H1 (cell line): ENCODE measurements at regions not wholly inside any gene's neighbourhood (a gene's known extent, or its start where the extent isn't known, plus 50 kb on each side); places are given as distances from the start of the nearest gene placed in this dataset.

Experiments
- CTCF ChIA-PET: fragments of 300-600 bp; sonication (Branson Sonifier 250); formaldehyde crosslinking; loops from one replicate; lab custom pipeline; 2021; ENCODE audit not compliant: partially characterized antibody; lab: Charles Lee
- POLR2A ChIA-PET: fragments of 300-600 bp; sonication (Branson Sonifier 250); formaldehyde crosslinking; loops from one replicate; lab custom pipeline; 2021; ENCODE audit warnings: inconsistent platforms; ENCODE audit not compliant: partially characterized antibody; lab: Charles Lee
- DNase-seq, 2 experiments: peaks; one replicate each; pipeline versions ENCODE4 v3.0.0 to v3.0.0-alpha.2; 2010 to 2022; ENCODE audit warnings: low spot score in 2 of 2, low read depth in 1 of 2, mixed read lengths in 1 of 2
- FAIRE-seq: peaks from 2 replicates; lab custom pipeline; 2011; peaks lifted over from hg19 to GRCh38; lab: Jason Lieb, UNC
- H2AFZ ChIP-seq: 2 replicates; pipeline ENCODE4 v1.8.1; 2012; ENCODE audit warnings: low read length, inconsistent platforms
- H2AK5ac ChIP-seq: 2 replicates; pipeline ENCODE4 v1.6.1; 2013; ENCODE audit warnings: low read depth, low read length
- H2BK120ac ChIP-seq: replicated peaks from 2 replicates; pipeline ENCODE3; 2013; ENCODE audit warnings: low read depth, low read length, inconsistent platforms
- H2BK12ac ChIP-seq: 2 replicates; pipeline ENCODE4 v1.6.1; 2013; ENCODE audit warnings: low read depth, low read length
- H2BK15ac ChIP-seq: 2 replicates; pipeline ENCODE4 v1.6.1; 2013; ENCODE audit warnings: low read length
- H2BK20ac ChIP-seq: 2 replicates; pipeline ENCODE4 v1.6.1; 2013; ENCODE audit warnings: low read length
- H2BK5ac ChIP-seq: 2 replicates; pipeline ENCODE4 v1.6.1; 2013; ENCODE audit warnings: low read depth, low read length
- H3K14ac ChIP-seq: 2 replicates; pipeline ENCODE4 v1.6.1; 2013; ENCODE audit warnings: inconsistent platforms; ENCODE audit not compliant: insufficient read length
- H3K18ac ChIP-seq: 2 replicates; pipeline ENCODE4 v1.6.1; 2013; ENCODE audit warnings: low read length; ENCODE audit errors: extremely low read depth
- H3K23ac ChIP-seq: 2 replicates; pipeline ENCODE4 v1.6.1; 2013; ENCODE audit warnings: inconsistent platforms; ENCODE audit not compliant: insufficient read length
- H3K23me2 ChIP-seq: 2 replicates; pipeline ENCODE4 v1.6.1; 2013; ENCODE audit warnings: low read depth, low read length
- H3K27ac ChIP-seq: 2 replicates; pipeline ENCODE4 v1.6.1; 2011; ENCODE audit warnings: low read depth, low read length, inconsistent platforms
- H3K27me3 ChIP-seq, 4 experiments: replicated peaks in 1 of 4; 1 replicate in 1 of 4; 2 replicates in 3 of 4; pipeline versions ENCODE4 v1.6.1 to v1.8.1; 2011 to 2013; ENCODE audit warnings: low read length in 3 of 4, mild to moderate bottlenecking in 3 of 4, inconsistent platforms in 2 of 4, mixed read lengths in 2 of 4, moderate library complexity in 1 of 4; ENCODE audit not compliant: control insufficient read depth in 3 of 4, insufficient read depth in 3 of 4; ENCODE audit errors: extremely low read depth in 1 of 4
- H3K36me3 ChIP-seq, 4 experiments: 2 replicates each; pipeline versions ENCODE4 v1.6.1 to v1.8.1; 2011 to 2013; ENCODE audit warnings: mild to moderate bottlenecking in 4 of 4, low read length in 3 of 4, moderate library complexity in 2 of 4, control low read depth in 1 of 4, inconsistent platforms in 1 of 4; ENCODE audit not compliant: insufficient read depth in 4 of 4, control insufficient read depth in 2 of 4
- H3K4ac ChIP-seq: replicated peaks from 2 replicates; pipeline ENCODE3; 2013; ENCODE audit warnings: low read length, low read depth, mixed read lengths, inconsistent platforms; ENCODE audit not compliant: insufficient read length
- H3K4me1 ChIP-seq, 4 experiments: replicated peaks in 1 of 4; 1 replicate in 1 of 4; 2 replicates in 3 of 4; pipeline versions ENCODE4 v1.6.1 to v1.8.1; 2011 to 2013; ENCODE audit warnings: low read length in 3 of 4, inconsistent platforms in 2 of 4, mixed read lengths in 1 of 4; ENCODE audit not compliant: insufficient read depth in 4 of 4, control insufficient read depth in 3 of 4
- H3K4me2 ChIP-seq, 2 experiments: 2 replicates each; pipeline versions ENCODE4 v1.6.1 to v1.8.1; 2011 to 2013; ENCODE audit warnings: low read depth in 2 of 2, low read length in 2 of 2, control low read depth in 1 of 2, inconsistent platforms in 1 of 2, mild to moderate bottlenecking in 1 of 2; ENCODE audit not compliant: insufficient read depth in 1 of 2
- H3K4me3 ChIP-seq, 4 experiments: fragments of 200-600, 300-600 bp in 1 of 4; sonication (generic), shearing (Covaris generic), sonication (Bioruptor Twin) in 1 of 4; 2 replicates each; pipeline versions ENCODE4 v1.5.1 to v1.8.1; 2011 to 2016; ENCODE audit warnings: low read length in 4 of 4, low read depth in 3 of 4, control low read depth in 2 of 4, inconsistent platforms in 2 of 4, mild to moderate bottlenecking in 2 of 4, mixed read lengths in 1 of 4, moderate library complexity in 1 of 4; ENCODE audit not compliant: insufficient read depth in 2 of 4; ENCODE audit errors: extremely low read depth in 1 of 4
- H3K56ac ChIP-seq: replicated peaks from 2 replicates; pipeline ENCODE3; 2013; ENCODE audit warnings: low read depth, mild to moderate bottlenecking, mixed read lengths, low read length, inconsistent platforms; ENCODE audit not compliant: insufficient read length
- H3K79me1 ChIP-seq: 2 replicates; pipeline ENCODE4 v1.6.1; 2013; ENCODE audit warnings: low read depth, low read length, control low read depth
- H3K79me2 ChIP-seq, 2 experiments: 2 replicates each; pipeline versions ENCODE4 v1.6.1 to v1.8.1; 2012 to 2013; ENCODE audit warnings: low read length in 2 of 2, mild to moderate bottlenecking in 2 of 2, inconsistent platforms in 1 of 2; ENCODE audit not compliant: insufficient read depth in 2 of 2, control insufficient read depth in 1 of 2
- H3K9ac ChIP-seq, 4 experiments: replicated peaks in 1 of 4; 1 replicate in 1 of 4; 2 replicates in 3 of 4; pipeline versions ENCODE4 v1.6.1 to v1.8.1; 2011 to 2013; ENCODE audit warnings: low read depth in 3 of 4, low read length in 3 of 4, control low read depth in 2 of 4, mild to moderate bottlenecking in 2 of 4, moderate library complexity in 2 of 4, inconsistent platforms in 1 of 4; ENCODE audit errors: extremely low read depth in 1 of 4
- H3K9me3 ChIP-seq, 2 experiments: 2 replicates each; pipeline versions ENCODE4 v1.6.1 to v1.8.1; 2012 to 2013; ENCODE audit warnings: mild to moderate bottlenecking in 2 of 2, moderate library complexity in 2 of 2, control low read depth in 1 of 2, inconsistent platforms in 1 of 2, low read depth in 1 of 2, low read length in 1 of 2, mixed read lengths in 1 of 2; ENCODE audit not compliant: insufficient read depth in 2 of 2
- H4K20me1 ChIP-seq, 2 experiments: replicated peaks in 1 of 2; 2 replicates each; pipeline versions ENCODE3 to v1.8.1; 2011 to 2013; ENCODE audit warnings: inconsistent platforms in 2 of 2, low read length in 2 of 2, mild to moderate bottlenecking in 1 of 2; ENCODE audit not compliant: insufficient read depth in 2 of 2, control insufficient read depth in 1 of 2
- H4K5ac ChIP-seq: 2 replicates; pipeline ENCODE4 v1.6.1; 2013; ENCODE audit warnings: low read length, low read depth, mixed read lengths, inconsistent platforms; ENCODE audit not compliant: insufficient read length
- H4K8ac ChIP-seq: 2 replicates; pipeline ENCODE4 v1.8.0; 2013; ENCODE audit warnings: mild to moderate bottlenecking, moderate library complexity, low read length, inconsistent platforms; ENCODE audit not compliant: insufficient read depth; ENCODE audit errors: extremely low read depth
- H4K91ac ChIP-seq: replicated peaks from 2 replicates; pipeline ENCODE3; 2013; ENCODE audit warnings: low read length, mixed read lengths, inconsistent platforms; ENCODE audit not compliant: insufficient read length
- CBX5 ChIP-seq: fragments of 300-800, 300-1000 bp; sonication (generic); IDR thresholded peaks from 2 replicates; pipeline ENCODE4 v1.7.1; 2016; ENCODE audit warnings: antibody characterized with exemption, low read length, low read depth
- CTCF ChIP-seq, 3 experiments: IDR thresholded peaks; 1 replicate in 2 of 3; 2 replicates in 1 of 3; pipeline versions ENCODE4 v1.5.1 to v1.6.1; 2011; ENCODE audit warnings: low read length in 3 of 3, mild to moderate bottlenecking in 3 of 3, inconsistent platforms in 2 of 3, low read depth in 1 of 3, moderate library complexity in 1 of 3; ENCODE audit not compliant: insufficient read depth in 1 of 3; ENCODE audit errors: control extremely low read depth in 1 of 3
- EGR1 ChIP-seq: IDR thresholded peaks from 2 replicates; pipeline ENCODE4 v1.6.1; 2011; ENCODE audit warnings: low read depth, low read length, borderline replicate concordance
- FOSL1 ChIP-seq: IDR thresholded peaks from 2 replicates; pipeline ENCODE4 v1.6.1; 2011; ENCODE audit warnings: mild to moderate bottlenecking, low read depth, low read length, moderate library complexity; ENCODE audit not compliant: insufficient read depth
- GTF2F1 ChIP-seq: IDR thresholded peaks from 2 replicates; pipeline ENCODE4 v1.6.1; 2012; ENCODE audit warnings: low read depth, low read length, improper control_type of control experiment, borderline replicate concordance
- JUN ChIP-seq: IDR thresholded peaks from 2 replicates; pipeline ENCODE4 v1.6.1; 2011; ENCODE audit warnings: low read depth, mild to moderate bottlenecking, improper control_type of control experiment, low read length
- JUND ChIP-seq: IDR thresholded peaks from 2 replicates; pipeline ENCODE4 v1.6.1; 2011; ENCODE audit warnings: mild to moderate bottlenecking, improper control_type of control experiment, low read length
- RAD21 ChIP-seq, 2 experiments: IDR thresholded peaks in 1 of 2; conservative IDR thresholded peaks in 1 of 2; 2 replicates each; pipeline ENCODE4 v1.6.1; 2011; ENCODE audit warnings: low read depth in 2 of 2, low read length in 2 of 2, improper control_type of control experiment in 1 of 2, inconsistent platforms in 1 of 2, mild to moderate bottlenecking in 1 of 2, moderate library complexity in 1 of 2
- RNF2 ChIP-seq: fragments of 200-900, 300-1000 bp; sonication (generic); IDR thresholded peaks from 2 replicates; pipeline ENCODE4 v1.7.1; 2016; ENCODE audit warnings: borderline replicate concordance, low read depth, mild to moderate bottlenecking, antibody characterized with exemption, low read length; ENCODE audit not compliant: poor library complexity, severe bottlenecking; ENCODE audit errors: missing control alignments
- SAP30 ChIP-seq: fragments of 300-600 bp; sonication (generic); IDR thresholded peaks from 2 replicates; pipeline ENCODE4 v1.7.1; 2012; ENCODE audit warnings: low read length, moderate library complexity, mild to moderate bottlenecking, inconsistent platforms; ENCODE audit not compliant: insufficient read depth, insufficient replicate concordance
- SP4 ChIP-seq: IDR thresholded peaks from 2 replicates; pipeline ENCODE4 v1.6.1; 2012; ENCODE audit warnings: low read length, inconsistent platforms
- WGBS, 2 experiments: shearing (Covaris generic) in 1 of 2; methylation state at CpG; one replicate each; pipeline versions ENCODE4 v1.1.6 to v1.1.7; 2013 to 2015; ENCODE audit warnings: low lambda C conversion rate in 2 of 2, mixed read lengths in 2 of 2, inconsistent platforms in 1 of 2, low coverage in 1 of 2, missing lambda C conversion rate in 1 of 2; ENCODE audit not compliant: insufficient replicate concordance in 2 of 2, insufficient coverage in 1 of 2, insufficient read length in 1 of 2; ENCODE audit errors: extremely low coverage in 1 of 2, missing lambda C conversion rate in 1 of 2; 5-methylcytosine and 5-hydroxymethylcytosine counted together

GRCh38 chr9:118306801-118307200 is 602.6 kb downstream of the TLR4 start:
- CTCF ChIA-PET = no interaction called here

More at GRCh38 chr9:118306801-118307200, 602.6 kb downstream of the TLR4 start:
- no peak overlapping the region for H2BK12ac ChIP-seq
- H3K23ac ChIP-seq = no peak overlapping the region
- H3K23me2 ChIP-seq = no peaks in the 10 kb centered on the region
- H3K9ac ChIP-seq = no peak overlapping the region
- no peak overlapping the region for H3K14ac ChIP-seq
- no peak overlapping the region for H3K27ac ChIP-seq
- TF ChIP-seq RNF2 (no peak), CTCF (IDR thresholded peaks at IDR 0.05; ENCODE audit: control extremely low read depth in 1 of 3, insufficient read depth in 1 of 3, low read depth in 1 of 3, low read length in 3 of 3) (no peak), JUND (no peak), EGR1 (no peak), FOSL1 (no peak), SAP30 (no peak), JUN (no peak), GTF2F1 (no peak), RAD21 (IDR thresholded peaks at IDR 0.05 in 1 of 2, conservative IDR thresholded peaks at IDR 0.05 in 1 of 2; ENCODE audit: low read depth in 2 of 2, low read length in 2 of 2) (no peak), CBX5 (no peak), SP4 (no peak)
- no peak overlapping the region for H3K4me2 ChIP-seq
- WGBS, 2 experiments = 96% methylated on average over 3 of the region's 3 CpGs; no CpG with 5 or more reads in 1 of the 2 experiments
- no peak overlapping the region for H2AFZ ChIP-seq
- no peak overlapping the region for H4K5ac ChIP-seq
- no peak overlapping the region for H2BK15ac ChIP-seq
- no peak overlapping the region for H3K18ac ChIP-seq
- no peak overlapping the region for H4K91ac ChIP-seq
- H3K27me3 ChIP-seq = no peaks in the 10 kb centered on the region
- H3K4me3 ChIP-seq = no peak overlapping the region
- H3K79me2 ChIP-seq = no peaks in the 10 kb centered on the region
- no peak overlapping the region for H3K56ac ChIP-seq
- FAIRE-seq (no peak), DNase-seq (no peak)
- H2BK5ac ChIP-seq = no peak overlapping the region
- POLR2A ChIA-PET = no interaction called here
- H3K79me1 ChIP-seq = no peaks in the 10 kb centered on the region
- no peaks in the 10 kb centered on the region for H3K9me3 ChIP-seq
- H3K36me3 ChIP-seq = no peaks in the 10 kb centered on the region
- H2BK20ac ChIP-seq = no peak overlapping the region
- no peak overlapping the region for H4K8ac ChIP-seq
- no peak overlapping the region for H3K4ac ChIP-seq
- H2BK120ac ChIP-seq = no peak overlapping the region
- no peaks in the 10 kb centered on the region for H4K20me1 ChIP-seq
- H3K4me1 ChIP-seq = no peaks in the 10 kb centered on the region
- H2AK5ac ChIP-seq = no peak overlapping the region
